ENCODE measurements at regions not wholly inside any gene's neighbourhood (a gene's known extent, or its start where the extent isn't known, plus 50 kb on each side); places are given as distances from the start of the nearest gene placed in this dataset.

GRCh38 chr20:16940701-16941100 is 192.5 kb downstream of the OTOR start:
- 35 to 39% methylated on average over 1 of the region's 1 CpG for WGBS, 2 donors
- no peak for DNase-seq
- Histone ChIP-seq H3K27ac (no peak overlapping the region), H3K9me3 (no peaks in the 10 kb centered on the region), H3K4me1 (no peaks in the 10 kb centered on the region), H3K27me3 (no peaks in the 10 kb centered on the region), H3K36me3 (no peaks in the 10 kb centered on the region), H3K4me3 (no peak overlapping the region)
- TF ChIP-seq POLR2A (IDR thresholded peaks at IDR 0.05) (no peak), CTCF (IDR thresholded peaks at IDR 0.05) (no peak)
- intact Hi-C loops (cut with DNase I): no loop called here

- 22% methylated on average over 1 of the region's 1 CpG; no CpG with 5 or more reads in 1 of the 2 donors for whole genome bisulfite sequencing, 2 donors
- TF ChIP-seq CTCF (IDR thresholded peaks at IDR 0.05) (no peak), POLR2A (IDR thresholded peaks at IDR 0.05) (no peak)
- Histone ChIP-seq H3K4me3 (no peak overlapping the region), H3K9me3 (no peaks in the 10 kb centered on the region), H3K27me3 (no peaks in the 10 kb centered on the region), H3K36me3 (no peaks in the 10 kb centered on the region), H3K4me1 (no peaks in the 10 kb centered on the region), H3K27ac (no peak overlapping the region)
- no peak for DNase-seq
- intact Hi-C loops (cut with DNase I): no loop called here
Measured at GRCh38 chr20:16942051-16942450, 193.9 kb downstream of the OTOR start.

- intact Hi-C loops (cut with DNase I): no loop called here
- no peaks in the 10 kb centered on the region for H3K9me3 ChIP-seq
- H3K4me1 ChIP-seq: no peaks in the 10 kb centered on the region
- TF ChIP-seq POLR2A (IDR thresholded peaks at IDR 0.05) (no peak), CTCF (IDR thresholded peaks at IDR 0.05) (no peak)
- 59 to 62% methylated on average over 2 of the region's 2 CpGs for WGBS, 2 donors
- H3K27ac ChIP-seq: no peak overlapping the region
- DNase-seq: no peak
- no peaks in the 10 kb centered on the region for H3K36me3 ChIP-seq
- H3K4me3 ChIP-seq: no peak overlapping the region
- H3K27me3 ChIP-seq: no peaks in the 10 kb centered on the region
Measured at GRCh38 chr20:16942756-16943155, 194.6 kb downstream of the OTOR start.

GRCh38 chr20:16944745-16945144 is 196.6 kb downstream of the OTOR start:
- Histone ChIP-seq H3K27ac (no peak overlapping the region), H3K9me3 (no peaks in the 10 kb centered on the region), H3K4me3 (no peak overlapping the region), H3K27me3 (no peaks in the 10 kb centered on the region), H3K36me3 (no peaks in the 10 kb centered on the region), H3K4me1 (no peaks in the 10 kb centered on the region)
- DNase-seq: no peak
- intact Hi-C loops (cut with DNase I): no loop called here
- TF ChIP-seq CTCF (IDR thresholded peaks at IDR 0.05) (no peak), POLR2A (IDR thresholded peaks at IDR 0.05) (no peak)
- WGBS, 2 donors: 52 to 73% methylated on average over 2 of the region's 2 CpGs

- H3K27me3 ChIP-seq: no peaks in the 10 kb centered on the region
- H3K27ac ChIP-seq: no peak overlapping the region
- no peak for DNase-seq
- H3K36me3 ChIP-seq: no peaks in the 10 kb centered on the region
- H3K4me1 ChIP-seq: no peaks in the 10 kb centered on the region
- H3K9me3 ChIP-seq: no peaks in the 10 kb centered on the region
- intact Hi-C loops (cut with DNase I): no loop called here
- TF ChIP-seq CTCF (IDR thresholded peaks at IDR 0.05) (no peak), POLR2A (IDR thresholded peaks at IDR 0.05) (no peak)
- no peak overlapping the region for H3K4me3 ChIP-seq
Measured at GRCh38 chr20:16945619-16946018, 197.5 kb downstream of the OTOR start.
